ENCODE measurements at regions not wholly inside any gene's neighbourhood (a gene's known extent, or its start where the extent isn't known, plus 50 kb on each side); places are given as distances from the start of the nearest gene placed in this dataset.

- no peaks in the 10 kb centered on the region for H3K4me1 ChIP-seq (ENCODE audit: insufficient read depth, low read length)
- H3K27me3 ChIP-seq (ENCODE audit: insufficient read depth, low read length, poor library complexity, severe bottlenecking), result peaks cover 5% of the 10 kb centered on the region
- DNase-seq, result no peak
- H3K36me3 ChIP-seq (ENCODE audit: insufficient read depth, low read length), result no peaks in the 10 kb centered on the region
- H3K4me3 ChIP-seq (ENCODE audit: low read length), result no peak overlapping the region
- Mint-ChIP-seq H3K36me3 (no peaks in the 10 kb centered on the region), H3K4me1 (no peaks in the 10 kb centered on the region), H3K9me3 (peaks cover 0 to 5% (median 0%) of the 10 kb centered on the region in 5 donors), H3K27ac (no peak overlapping the region), H3K4me3 (no peak overlapping the region), H3K27me3 (peaks cover 3 to 16% of the 10 kb centered on the region in 2 donors)
- H3K27ac ChIP-seq (ENCODE audit: low read depth, low read length), result no peak overlapping the region
- ChIA-PET CTCF (interaction anchor here (2.1 kb wide), 1 partner anchor 22 kb away, joined by 6 read pairs; no protein-coding TSS in a partner anchor), POLR2A (no interaction called here)
- no peaks in the 10 kb centered on the region for H3K9me3 ChIP-seq (ENCODE audit: low read length)
Measured at GRCh38 chr5:148708854-148709253, 54.5 kb upstream of the HTR4 start.

GRCh38 chr5:148711961-148712360 lies 57.6 kb upstream of the HTR4 start:
- DNase-seq, result no peak
- H3K9me3 Mint-ChIP-seq, result no peaks in the 10 kb centered on the region
- Histone ChIP-seq H3K4me1 (ENCODE audit: insufficient read depth, low read length) (no peaks in the 10 kb centered on the region), H3K27ac (ENCODE audit: low read depth, low read length) (no peak overlapping the region), H3K4me3 (ENCODE audit: low read length) (no peak overlapping the region), H3K27me3 (ENCODE audit: insufficient read depth, low read length, poor library complexity, severe bottlenecking) (no peaks in the 10 kb centered on the region), H3K9me3 (ENCODE audit: low read length) (no peaks in the 10 kb centered on the region), H3K36me3 (ENCODE audit: insufficient read depth, low read length) (no peaks in the 10 kb centered on the region)
- no peaks in the 10 kb centered on the region for H3K4me1 Mint-ChIP-seq
- ChIA-PET CTCF (interaction anchor here (0.8 to 2.2 kb wide), 2 partner anchors 19 to 35 kb away, joined by 3 to 12 read pairs; no protein-coding TSS in a partner anchor), POLR2A (no interaction called here)
- H3K27ac Mint-ChIP-seq, result no peak overlapping the region
- peaks cover 3 to 24% of the 10 kb centered on the region in 2 donors for H3K27me3 Mint-ChIP-seq
- peaks cover 0 to 8% (median 0%) of the 10 kb centered on the region in 3 donors for H3K36me3 Mint-ChIP-seq
- no peak overlapping the region for H3K4me3 Mint-ChIP-seq

- no peak overlapping the region for H3K27ac Mint-ChIP-seq
- H3K9me3 ChIP-seq (ENCODE audit: low read length), result no peaks in the 10 kb centered on the region
- no peak for DNase-seq
- H3K27ac ChIP-seq (ENCODE audit: low read depth, low read length), result no peak overlapping the region
- ChIA-PET POLR2A (no interaction called here), CTCF (interaction anchor here (1.6 to 2.2 kb wide), 3 partner anchors 17 to 321 kb away, joined by 4 to 12 read pairs (median 4); no protein-coding TSS in a partner anchor)
- H3K36me3 Mint-ChIP-seq, result peaks cover 0 to 8% (median 0%) of the 10 kb centered on the region in 3 donors
- H3K4me3 Mint-ChIP-seq, result no peak overlapping the region
- no peaks in the 10 kb centered on the region for H3K36me3 ChIP-seq (ENCODE audit: insufficient read depth, low read length)
- H3K27me3 Mint-ChIP-seq, result peaks cover 3 to 36% of the 10 kb centered on the region in 2 donors
- H3K4me1 Mint-ChIP-seq, result no peaks in the 10 kb centered on the region
- no peak overlapping the region for H3K4me3 ChIP-seq (ENCODE audit: low read length)
- H3K27me3 ChIP-seq (ENCODE audit: insufficient read depth, low read length, poor library complexity, severe bottlenecking), result no peaks in the 10 kb centered on the region
- no peaks in the 10 kb centered on the region for H3K9me3 Mint-ChIP-seq
- no peaks in the 10 kb centered on the region for H3K4me1 ChIP-seq (ENCODE audit: insufficient read depth, low read length)
Measured at GRCh38 chr5:148713735-148714508, 59.6 kb upstream of the HTR4 start.

- Mint-ChIP-seq H3K27me3 (peaks cover 8 to 57% of the 10 kb centered on the region in 2 donors), H3K4me3 (no peak overlapping the region), H3K27ac (no peak overlapping the region), H3K36me3 (peaks cover 0 to 8% (median 0%) of the 10 kb centered on the region in 3 donors), H3K4me1 (no peaks in the 10 kb centered on the region), H3K9me3 (no peaks in the 10 kb centered on the region)
- ChIA-PET POLR2A (no interaction called here), CTCF (no interaction called here)
- no peak overlapping the region for H3K4me3 ChIP-seq (ENCODE audit: low read length)
- DNase-seq, result no peak
- no peaks in the 10 kb centered on the region for H3K4me1 ChIP-seq (ENCODE audit: insufficient read depth, low read length)
- no peak overlapping the region for H3K27ac ChIP-seq (ENCODE audit: low read depth, low read length)
- no peaks in the 10 kb centered on the region for H3K9me3 ChIP-seq (ENCODE audit: low read length)
- no peaks in the 10 kb centered on the region for H3K27me3 ChIP-seq (ENCODE audit: insufficient read depth, low read length, poor library complexity, severe bottlenecking)
- H3K36me3 ChIP-seq (ENCODE audit: insufficient read depth, low read length), result no peaks in the 10 kb centered on the region
Measured at GRCh38 chr5:148716716-148717115, 62.4 kb upstream of the HTR4 start.

- Histone ChIP-seq H3K9me3 (ENCODE audit: low read length) (no peaks in the 10 kb centered on the region), H3K27me3 (ENCODE audit: insufficient read depth, low read length, poor library complexity, severe bottlenecking) (no peaks in the 10 kb centered on the region), H3K27ac (ENCODE audit: low read depth, low read length) (no peak overlapping the region), H3K4me3 (ENCODE audit: low read length) (no peak overlapping the region), H3K4me1 (ENCODE audit: insufficient read depth, low read length) (no peaks in the 10 kb centered on the region), H3K36me3 (ENCODE audit: insufficient read depth, low read length) (no peaks in the 10 kb centered on the region)
- DNase-seq, result no peak
- Mint-ChIP-seq H3K9me3 (no peaks in the 10 kb centered on the region), H3K27me3 (peaks cover 8 to 56% of the 10 kb centered on the region in 2 donors), H3K36me3 (peaks cover 0 to 8% (median 0%) of the 10 kb centered on the region in 3 donors), H3K4me3 (no peak overlapping the region), H3K27ac (no peak overlapping the region), H3K4me1 (no peaks in the 10 kb centered on the region)
- ChIA-PET POLR2A (no interaction called here), CTCF (interaction anchor here (0.6 to 0.9 kb wide), 2 partner anchors 13 to 15 kb away, joined by 3 to 4 read pairs; no protein-coding TSS in a partner anchor)
Measured at GRCh38 chr5:148717668-148718067, 63.3 kb upstream of the HTR4 start.

- H3K36me3 ChIP-seq (ENCODE audit: insufficient read depth, low read length), result no peaks in the 10 kb centered on the region
- peaks cover 11 to 70% of the 10 kb centered on the region in 2 donors for H3K27me3 Mint-ChIP-seq
- peaks cover 0 to 8% (median 0%) of the 10 kb centered on the region in 3 donors for H3K36me3 Mint-ChIP-seq
- H3K4me1 ChIP-seq (ENCODE audit: insufficient read depth, low read length), result no peaks in the 10 kb centered on the region
- DNase-seq, result no peak
- H3K9me3 ChIP-seq (ENCODE audit: low read length), result no peaks in the 10 kb centered on the region
- no peak overlapping the region for H3K27ac Mint-ChIP-seq
- no peak overlapping the region for H3K4me3 Mint-ChIP-seq
- no peak overlapping the region for H3K4me3 ChIP-seq (ENCODE audit: low read length)
- no peaks in the 10 kb centered on the region for H3K4me1 Mint-ChIP-seq
- H3K27me3 ChIP-seq (ENCODE audit: insufficient read depth, low read length, poor library complexity, severe bottlenecking), result no peaks in the 10 kb centered on the region
- H3K9me3 Mint-ChIP-seq, result no peaks in the 10 kb centered on the region
- H3K27ac ChIP-seq (ENCODE audit: low read depth, low read length), result no peak overlapping the region
- ChIA-PET CTCF (interaction anchor here (1.4 kb wide), 1 partner anchor 11 kb away, joined by 5 read pairs; no protein-coding TSS in a partner anchor), POLR2A (no interaction called here)
Measured at GRCh38 chr5:148719605-148720004, 65.3 kb upstream of the HTR4 start.

- H3K36me3 Mint-ChIP-seq, result peaks cover 0 to 3% (median 0%) of the 10 kb centered on the region in 3 donors
- no peak overlapping the region for H3K27ac ChIP-seq (ENCODE audit: low read depth, low read length)
- no peak overlapping the region for H3K27ac Mint-ChIP-seq
- ChIA-PET CTCF (interaction anchor here (1.0 to 1.4 kb wide), 2 partner anchors 9 to 11 kb away, joined by 3 read pairs; no protein-coding TSS in a partner anchor), POLR2A (no interaction called here)
- no peaks in the 10 kb centered on the region for H3K9me3 Mint-ChIP-seq
- peaks cover 11 to 63% of the 10 kb centered on the region in 2 donors for H3K27me3 Mint-ChIP-seq
- H3K4me1 ChIP-seq (ENCODE audit: insufficient read depth, low read length), result no peaks in the 10 kb centered on the region
- no peaks in the 10 kb centered on the region for H3K27me3 ChIP-seq (ENCODE audit: insufficient read depth, low read length, poor library complexity, severe bottlenecking)
- H3K36me3 ChIP-seq (ENCODE audit: insufficient read depth, low read length), result no peaks in the 10 kb centered on the region
- no peak overlapping the region for H3K4me3 ChIP-seq (ENCODE audit: low read length)
- H3K4me3 Mint-ChIP-seq, result no peak overlapping the region
- H3K4me1 Mint-ChIP-seq, result no peaks in the 10 kb centered on the region
- no peak for DNase-seq
- H3K9me3 ChIP-seq (ENCODE audit: low read length), result no peaks in the 10 kb centered on the region
Measured at GRCh38 chr5:148720257-148720656, 65.9 kb upstream of the HTR4 start.

GRCh38 chr5:148723143-148723542 lies 68.8 kb upstream of the HTR4 start:
- Mint-ChIP-seq H3K4me3 (no peak overlapping the region), H3K4me1 (no peaks in the 10 kb centered on the region), H3K36me3 (no peaks in the 10 kb centered on the region), H3K27me3 (peaks cover 11 to 47% of the 10 kb centered on the region in 2 donors), H3K9me3 (no peaks in the 10 kb centered on the region), H3K27ac (no peak overlapping the region)
- Histone ChIP-seq H3K36me3 (ENCODE audit: insufficient read depth, low read length) (no peaks in the 10 kb centered on the region), H3K27ac (ENCODE audit: low read depth, low read length) (no peak overlapping the region), H3K9me3 (ENCODE audit: low read length) (no peaks in the 10 kb centered on the region), H3K4me3 (ENCODE audit: low read length) (no peak overlapping the region), H3K27me3 (ENCODE audit: insufficient read depth, low read length, poor library complexity, severe bottlenecking) (no peaks in the 10 kb centered on the region), H3K4me1 (ENCODE audit: insufficient read depth, low read length) (no peaks in the 10 kb centered on the region)
- CTCF ChIA-PET, result interaction anchor here (1.3 kb wide), 1 partner anchor 11 kb away, joined by 5 read pairs; no protein-coding TSS in a partner anchor
- no peak for DNase-seq
- POLR2A ChIA-PET, result no interaction called here
